Fibroblast of lung (primary cell): ENCODE measurements at regions not wholly inside any gene's neighbourhood (a gene's known extent, or its start where the extent isn't known, plus 50 kb on each side); places are given as distances from the start of the nearest gene placed in this dataset.

ENCODE experiments used
- EZH2 ChIP-seq: IDR thresholded peaks from 2 replicates; pipeline ENCODE4 v1.5.1; 2012; ENCODE audit warnings: low read length, control low read depth, mild to moderate bottlenecking; ENCODE audit errors: missing control alignments
- TF ChIP-seq, protein P1 (sequence below), 2 donors: IDR thresholded peaks in 1 of 2; conservative IDR thresholded peaks in 1 of 2; 1 replicate in 1 of 2; 2 replicates in 1 of 2; pipeline ENCODE4 v1.5.1; 2011 to 2012; ENCODE audit warnings: low read length in 2 of 2, control low read depth in 1 of 2, inconsistent platforms in 1 of 2, low read depth in 1 of 2, mild to moderate bottlenecking in 1 of 2

DNA sequence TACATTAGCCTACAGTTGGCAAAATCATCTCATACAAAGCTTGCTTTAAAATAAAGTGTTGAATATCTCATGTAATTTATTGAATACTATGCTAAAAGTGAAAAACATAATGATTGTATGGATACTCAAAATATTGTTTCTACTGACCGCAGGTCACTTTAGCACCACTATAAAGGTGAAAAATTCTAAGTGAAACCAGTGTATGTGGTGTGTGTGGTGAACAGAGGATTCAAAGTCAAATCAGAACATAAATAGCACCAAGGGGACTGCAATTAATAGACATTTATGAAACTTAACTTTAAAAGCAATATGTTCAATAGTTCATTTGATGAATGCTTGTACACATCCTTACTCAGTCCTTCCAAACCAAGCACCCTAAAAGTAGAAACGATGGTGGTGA, 145.8 kb downstream of the AKAIN1 start:
- TF ChIP-seq, protein P1, sequence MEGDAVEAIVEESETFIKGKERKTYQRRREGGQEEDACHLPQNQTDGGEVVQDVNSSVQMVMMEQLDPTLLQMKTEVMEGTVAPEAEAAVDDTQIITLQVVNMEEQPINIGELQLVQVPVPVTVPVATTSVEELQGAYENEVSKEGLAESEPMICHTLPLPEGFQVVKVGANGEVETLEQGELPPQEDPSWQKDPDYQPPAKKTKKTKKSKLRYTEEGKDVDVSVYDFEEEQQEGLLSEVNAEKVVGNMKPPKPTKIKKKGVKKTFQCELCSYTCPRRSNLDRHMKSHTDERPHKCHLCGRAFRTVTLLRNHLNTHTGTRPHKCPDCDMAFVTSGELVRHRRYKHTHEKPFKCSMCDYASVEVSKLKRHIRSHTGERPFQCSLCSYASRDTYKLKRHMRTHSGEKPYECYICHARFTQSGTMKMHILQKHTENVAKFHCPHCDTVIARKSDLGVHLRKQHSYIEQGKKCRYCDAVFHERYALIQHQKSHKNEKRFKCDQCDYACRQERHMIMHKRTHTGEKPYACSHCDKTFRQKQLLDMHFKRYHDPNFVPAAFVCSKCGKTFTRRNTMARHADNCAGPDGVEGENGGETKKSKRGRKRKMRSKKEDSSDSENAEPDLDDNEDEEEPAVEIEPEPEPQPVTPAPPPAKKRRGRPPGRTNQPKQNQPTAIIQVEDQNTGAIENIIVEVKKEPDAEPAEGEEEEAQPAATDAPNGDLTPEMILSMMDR (conservative IDR thresholded peaks at IDR 0.05 in 1 of 2, IDR thresholded peaks at IDR 0.05 in 1 of 2; ENCODE audit: low read depth in 1 of 2, low read length in 2 of 2), result no peak
- TF ChIP-seq EZH2, result no peak
